Stomach (tissue), 8 donors: ENCODE measurements at regions not wholly inside any gene's neighbourhood (a gene's known extent, or its start where the extent isn't known, plus 50 kb on each side); places are given as distances from the start of the nearest gene placed in this dataset.

ENCODE experiments used
- DNase-seq, 2 donors: peaks; one replicate each; pipeline versions ENCODE4 v3.0.0 to v3.0.0-alpha.2; 2013 to 2019
- H3K27ac ChIP-seq, 5 donors: fragments of 200-600 bp in 4 of 5; sonication (generic) in 4 of 5; one replicate each; pipeline ENCODE4 v1.5.1; 2013 to 2019; ENCODE audit warnings: mild to moderate bottlenecking in 1 of 5, moderate library complexity in 1 of 5
- H3K27me3 ChIP-seq, 3 donors: fragments of 200-600 bp; sonication (generic); one replicate each; pipeline ENCODE4 v1.5.1; 2017 to 2019; ENCODE audit warnings: mixed run types in 1 of 3
- H3K36me3 ChIP-seq, 4 donors: fragments of 200-600 bp; sonication (generic); 1 replicate in 3 of 4; 2 replicates in 1 of 4; pipeline ENCODE4 v1.5.1; 2016 to 2019
- H3K4me1 ChIP-seq, 4 donors: fragments of 200-600 bp; sonication (generic); one replicate each; pipeline ENCODE4 v1.5.1; 2016 to 2019
- H3K4me3 ChIP-seq, 4 donors: fragments of 200-600 bp; sonication (generic) in 3 of 4; one replicate each; pipeline ENCODE4 v1.5.1; 2016 to 2019; ENCODE audit warnings: mild to moderate bottlenecking in 1 of 4
- H3K9me3 ChIP-seq, 4 donors: fragments of 200-600 bp; sonication (generic); one replicate each; pipeline ENCODE4 v1.5.1; 2016 to 2019
- CTCF ChIP-seq, 7 experiments: fragments of 450-650 bp in 4 of 7; fragments of 200-600 bp in 3 of 7; sonication (generic) in 3 of 7; IDR thresholded peaks; one replicate each; pipeline ENCODE4 v1.5.1; 2016 to 2019; ENCODE audit warnings: antibody characterized with exemption in 7 of 7, control low read depth in 2 of 7, mild to moderate bottlenecking in 1 of 7
- EP300 ChIP-seq: sonication (generic); formaldehyde crosslinking; IDR thresholded peaks from one replicate; pipeline ENCODE4 v1.6.1; 2017; ENCODE audit warnings: antibody characterized with exemption
- POLR2A ChIP-seq, 4 donors: fragments of 450-650 bp; IDR thresholded peaks; one replicate each; pipeline ENCODE4 v1.6.1; 2016; ENCODE audit warnings: antibody characterized with exemption in 4 of 4, control low read depth in 2 of 4, mild to moderate bottlenecking in 1 of 4, moderate library complexity in 1 of 4
- POLR2AphosphoS5 ChIP-seq, 3 donors: sonication (generic); formaldehyde crosslinking; IDR thresholded peaks; one replicate each; pipeline ENCODE4 v1.6.1; 2016; ENCODE audit warnings: antibody characterized with exemption in 3 of 3
- WGBS, 5 donors: extraction: QIAGEN DNeasy Blood & Tissue Kit in 3 of 5; methylation state at CpG; one replicate each; pipeline versions ENCODE4 v1.1.5 to v1.1.7; 2013 to 2018; 5-methylcytosine and 5-hydroxymethylcytosine counted together
- intact Hi-C: fragments of 100-400 bp; cut with DNase I; formaldehyde crosslinking; loops from one replicate; pipeline ENCODE4 v1.15.1; 2023; ENCODE audit warnings: low total_unique reads
- donor health status: healthy with polysubstance abuse.
- donor health status: Bipolar disorder and iron deficiency.
- donor health status: healthy.

DNA sequence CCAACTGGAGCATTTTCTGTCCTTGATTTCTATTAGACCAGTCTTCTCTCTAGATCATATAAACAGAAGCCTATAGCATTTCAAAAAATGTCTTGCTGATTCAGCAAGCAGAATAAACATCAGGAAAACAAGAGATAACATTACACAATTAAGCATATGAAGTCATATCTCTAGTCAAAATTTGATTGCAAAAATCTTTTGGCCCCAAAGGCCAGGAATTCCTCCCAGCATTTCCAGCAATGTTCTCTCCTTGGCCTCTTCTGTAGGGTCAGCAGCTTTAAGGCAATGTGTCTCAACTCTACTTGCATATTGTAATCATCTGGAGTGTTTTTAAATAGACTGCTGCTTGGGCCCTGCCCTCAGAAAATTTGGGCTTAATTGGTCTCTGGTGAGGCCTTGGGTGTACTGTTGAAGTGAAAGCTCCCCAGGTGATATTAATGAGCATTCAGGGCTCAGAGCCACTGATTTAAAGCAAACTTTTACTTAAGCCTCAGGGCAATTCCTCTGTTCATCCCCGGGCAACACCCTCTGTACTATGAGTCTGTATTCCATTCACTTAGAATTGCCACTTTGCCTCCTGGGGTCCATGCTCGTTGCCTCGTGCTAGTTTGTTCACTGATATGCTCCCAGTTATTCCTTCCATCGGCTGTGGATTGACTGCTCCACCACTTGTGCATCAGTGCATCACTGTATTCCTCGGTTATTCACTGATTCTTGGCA lies 1072.6 kb downstream of the ROBO2 start:
- WGBS, 5 donors, result 85 to 93% (median 90%) methylated on average over 5 of the region's 5 CpGs
- Histone ChIP-seq H3K27ac (no peak overlapping the region), H3K4me1 (peaks cover 0 to 11% (median 0%) of the 10 kb centered on the region in 4 donors), H3K36me3 (no peaks in the 10 kb centered on the region), H3K27me3 (no peaks in the 10 kb centered on the region), H3K4me3 (no peak overlapping the region), H3K9me3 (no peaks in the 10 kb centered on the region)
- intact Hi-C loops, result no loop called here
- peak in 1 of 2 donors; percentile 62 for DNase-seq
- TF ChIP-seq CTCF (IDR thresholded peaks at IDR 0.05), result no peak
- no peak for TF ChIP-seq POLR2A (IDR thresholded peaks at IDR 0.05)
- no peak for TF ChIP-seq EP300
- no peak for TF ChIP-seq POLR2AphosphoS5 (IDR thresholded peaks at IDR 0.05)

- TF ChIP-seq CTCF (IDR thresholded peaks at IDR 0.05), result no peak
- no peak for TF ChIP-seq POLR2AphosphoS5 (IDR thresholded peaks at IDR 0.05)
- TF ChIP-seq EP300, result no peak
- TF ChIP-seq POLR2A (IDR thresholded peaks at IDR 0.05), result no peak
- 77 to 94% (median 90%) methylated on average over 1 of the region's 1 CpG for WGBS, 5 donors
- H3K9me3 ChIP-seq, result no peaks in the 10 kb centered on the region
- intact Hi-C loops, result no loop called here
- peaks cover 0 to 9% (median 0%) of the 10 kb centered on the region in 4 donors for H3K4me1 ChIP-seq
- no peak overlapping the region for H3K4me3 ChIP-seq
- no peak for DNase-seq
- H3K27me3 ChIP-seq, result no peaks in the 10 kb centered on the region
- H3K36me3 ChIP-seq, result no peaks in the 10 kb centered on the region
- H3K27ac ChIP-seq, result no peak overlapping the region
Observed at GRCh38 chr3:78115983-78116382, 1076.1 kb downstream of the ROBO2 start.

- Histone ChIP-seq H3K36me3 (no peaks in the 10 kb centered on the region), H3K27me3 (no peaks in the 10 kb centered on the region), H3K4me3 (no peak overlapping the region), H3K4me1 (peaks cover 0 to under 1% (median 0%) of the 10 kb centered on the region in 4 donors), H3K27ac (no peak overlapping the region), H3K9me3 (no peaks in the 10 kb centered on the region)
- no peak for DNase-seq
- WGBS, 5 donors, result 80 to 87% (median 83%) methylated on average over 2 of the region's 2 CpGs
- TF ChIP-seq EP300 (no peak), CTCF (IDR thresholded peaks at IDR 0.05) (no peak), POLR2A (IDR thresholded peaks at IDR 0.05) (no peak), POLR2AphosphoS5 (IDR thresholded peaks at IDR 0.05) (no peak)
- intact Hi-C loops, result no loop called here
Observed at GRCh38 chr3:78116874-78117273, 1077.0 kb downstream of the ROBO2 start.

DNA sequence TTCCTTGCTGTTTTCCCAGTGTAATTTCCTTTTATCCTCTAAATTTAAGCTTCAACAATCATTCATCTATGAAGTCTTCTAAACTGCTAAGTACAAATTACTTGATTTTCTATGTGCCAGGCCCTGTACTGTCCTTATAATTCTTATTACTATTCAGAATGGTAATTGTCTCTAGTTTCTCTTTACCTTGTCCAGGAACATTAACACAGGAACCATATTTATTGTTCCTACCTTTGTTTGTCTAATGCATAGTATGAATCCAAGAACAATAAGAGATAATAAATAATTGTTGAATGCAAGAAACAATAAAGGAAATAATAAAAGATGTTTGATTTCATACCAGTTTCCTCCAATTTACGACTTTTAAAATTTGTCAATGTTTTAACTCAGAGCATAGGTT lies 1083.2 kb downstream of the ROBO2 start:
- Histone ChIP-seq H3K27me3 (no peaks in the 10 kb centered on the region), H3K4me3 (no peak overlapping the region), H3K4me1 (no peaks in the 10 kb centered on the region), H3K36me3 (no peaks in the 10 kb centered on the region), H3K27ac (no peak overlapping the region), H3K9me3 (no peaks in the 10 kb centered on the region)
- no peak for DNase-seq
- intact Hi-C loops, result no loop called here
- WGBS, 5 donors, result 73 to 96% (median 80%) methylated on average over 1 of the region's 1 CpG
- no peak for TF ChIP-seq POLR2AphosphoS5 (IDR thresholded peaks at IDR 0.05)
- no peak for TF ChIP-seq POLR2A (IDR thresholded peaks at IDR 0.05)
- TF ChIP-seq EP300, result no peak
- TF ChIP-seq CTCF (IDR thresholded peaks at IDR 0.05), result no peak
